Endothelial cell of umbilical vein (primary cell): ENCODE measurements at regions not wholly inside any gene's neighbourhood (a gene's known extent, or its start where the extent isn't known, plus 50 kb on each side); places are given as distances from the start of the nearest gene placed in this dataset.
"Not testable (repeated sequence)": the region's sequence is repeated elsewhere in the genome, so short reads cannot be mapped to it uniquely, and the experiment has no call there.

ENCODE experiments used
- EZH2 ChIP-seq: IDR thresholded peaks from 2 replicates; pipeline ENCODE4 v1.6.1; 2012; ENCODE audit warnings: borderline replicate concordance, low read depth, mild to moderate bottlenecking, moderate library complexity, low read length, inconsistent platforms; ENCODE audit not compliant: severe bottlenecking
- FOS ChIP-seq: IDR thresholded peaks from 2 replicates; pipeline ENCODE4 v1.6.1; 2011; ENCODE audit warnings: mild to moderate bottlenecking, low read length, moderate library complexity, borderline replicate concordance; ENCODE audit not compliant: insufficient read depth
- GATA2 ChIP-seq: IDR thresholded peaks from 2 replicates; pipeline ENCODE4 v1.7.0; 2011; ENCODE audit warnings: low read depth, mild to moderate bottlenecking, moderate library complexity, mixed read lengths, low read length; ENCODE audit not compliant: insufficient read length, insufficient read depth
- JUN ChIP-seq: IDR thresholded peaks from 2 replicates; pipeline ENCODE4 v1.6.1; 2011; ENCODE audit warnings: borderline replicate concordance, low read depth; ENCODE audit not compliant: insufficient read length, insufficient read depth
- MAX ChIP-seq: IDR thresholded peaks from 2 replicates; pipeline ENCODE4 v1.6.1; 2011; ENCODE audit not compliant: insufficient read depth, insufficient read length
- MYC ChIP-seq: IDR thresholded peaks from one replicate; pipeline ENCODE4 v1.6.1; 2011; ENCODE audit warnings: mild to moderate bottlenecking, low read depth, low read length
- POLR2A ChIP-seq: IDR thresholded peaks from 2 replicates; pipeline ENCODE4 v1.6.1; 2012; ENCODE audit warnings: low read depth, mild to moderate bottlenecking, control low read depth, low read length
- POLR2AphosphoS5 ChIP-seq: IDR thresholded peaks from 2 replicates; pipeline ENCODE4 v1.6.1; 2012; ENCODE audit warnings: low read depth, mild to moderate bottlenecking, control low read depth, low read length, moderate library complexity; ENCODE audit not compliant: insufficient read depth
- TF ChIP-seq, protein P1 (sequence below), 2 donors: IDR thresholded peaks; 1 replicate in 1 of 2; 2 replicates in 1 of 2; pipeline ENCODE4 v1.5.1; 2011; ENCODE audit warnings: low read length in 2 of 2, mild to moderate bottlenecking in 2 of 2, moderate library complexity in 2 of 2, control low read depth in 1 of 2, inconsistent platforms in 1 of 2, low read depth in 1 of 2; ENCODE audit not compliant: insufficient read depth in 1 of 2; ENCODE audit errors: extremely low read depth in 1 of 2

- TF ChIP-seq POLR2A, POLR2AphosphoS5, FOS, EZH2, JUN, MYC, GATA2, MAX: not testable (repeated sequence)
- TF ChIP-seq, protein P1, sequence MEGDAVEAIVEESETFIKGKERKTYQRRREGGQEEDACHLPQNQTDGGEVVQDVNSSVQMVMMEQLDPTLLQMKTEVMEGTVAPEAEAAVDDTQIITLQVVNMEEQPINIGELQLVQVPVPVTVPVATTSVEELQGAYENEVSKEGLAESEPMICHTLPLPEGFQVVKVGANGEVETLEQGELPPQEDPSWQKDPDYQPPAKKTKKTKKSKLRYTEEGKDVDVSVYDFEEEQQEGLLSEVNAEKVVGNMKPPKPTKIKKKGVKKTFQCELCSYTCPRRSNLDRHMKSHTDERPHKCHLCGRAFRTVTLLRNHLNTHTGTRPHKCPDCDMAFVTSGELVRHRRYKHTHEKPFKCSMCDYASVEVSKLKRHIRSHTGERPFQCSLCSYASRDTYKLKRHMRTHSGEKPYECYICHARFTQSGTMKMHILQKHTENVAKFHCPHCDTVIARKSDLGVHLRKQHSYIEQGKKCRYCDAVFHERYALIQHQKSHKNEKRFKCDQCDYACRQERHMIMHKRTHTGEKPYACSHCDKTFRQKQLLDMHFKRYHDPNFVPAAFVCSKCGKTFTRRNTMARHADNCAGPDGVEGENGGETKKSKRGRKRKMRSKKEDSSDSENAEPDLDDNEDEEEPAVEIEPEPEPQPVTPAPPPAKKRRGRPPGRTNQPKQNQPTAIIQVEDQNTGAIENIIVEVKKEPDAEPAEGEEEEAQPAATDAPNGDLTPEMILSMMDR (IDR thresholded peaks at IDR 0.05; ENCODE audit: extremely low read depth in 1 of 2, insufficient read depth in 1 of 2, low read depth in 1 of 2, low read length in 2 of 2), result not testable (repeated sequence)
Observed at GRCh38 chr5:52165806-52166205, 621.9 kb upstream of the ITGA1 start.
